ENCODE measurements at regions not wholly inside any gene's neighbourhood (a gene's known extent, or its start where the extent isn't known, plus 50 kb on each side); places are given as distances from the start of the nearest gene placed in this dataset.

GRCh38 chr15:87669846-87670245 is 586.7 kb downstream of the NTRK3 start:
- TF ChIP-seq CTCF (tag by site-specific recombination; IDR thresholded peaks at IDR 0.05) (no peak), ZNF335 (tag by site-specific recombination; conservative IDR thresholded peaks at IDR 0.05) (no peak), SCRT2 (tag by site-specific recombination; IDR thresholded peaks at IDR 0.05) (no peak), SP2 (tag by site-specific recombination; IDR thresholded peaks at IDR 0.05) (no peak), ZNF521 (tag by site-specific recombination; IDR thresholded peaks at IDR 0.05) (no peak), ZNF768 (tag by site-specific recombination; IDR thresholded peaks at IDR 0.05) (no peak), ZSCAN16 (tag by site-specific recombination; IDR thresholded peaks at IDR 0.05) (no peak), ATF2 (tag by site-specific recombination; IDR thresholded peaks at IDR 0.05; ENCODE audit: low read depth) (no peak)
